ENCODE measurements at regions not wholly inside any gene's neighbourhood (a gene's known extent, or its start where the extent isn't known, plus 50 kb on each side); places are given as distances from the start of the nearest gene placed in this dataset.

DNA sequence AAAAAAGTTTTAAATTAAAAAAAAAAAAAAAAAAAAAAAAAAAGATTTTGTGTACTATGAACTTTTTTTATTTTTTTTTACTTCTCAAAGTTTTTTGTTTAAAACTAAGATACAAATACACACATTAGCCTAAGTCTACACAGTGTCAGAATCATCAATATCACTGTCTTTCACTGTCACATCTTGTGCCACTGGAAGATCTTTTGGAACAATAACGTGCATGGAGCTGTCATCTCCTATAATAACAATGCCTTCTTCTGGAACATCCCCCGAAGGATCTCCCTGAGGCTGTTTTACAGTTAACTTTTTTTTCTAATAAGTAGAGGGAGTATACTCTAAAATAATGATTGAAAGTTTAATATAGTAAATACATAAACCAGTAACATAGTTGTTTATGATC, 295.7 kb downstream of the KCNJ2 start:
- H3K27me3 ChIP-seq (ENCODE audit: insufficient read depth, low read depth), result no peaks in the 10 kb centered on the region
- intact Hi-C loops (cut with micrococcal nuclease; ENCODE audit: unreplicated experiment), result no loop called here
- BruUV-seq (replicated peaks), result no TSS peak
- ChIA-PET CTCF (no interaction called here), POLR2A (ENCODE audit: unreplicated experiment) (no interaction called here)
- H3K9me3 ChIP-seq (ENCODE audit: insufficient read depth, low read depth), result no peaks in the 10 kb centered on the region
- no peak for DNase-seq
- H3K4me2 ChIP-seq, result no peak overlapping the region
- H3K9me2 ChIP-seq (ENCODE audit: insufficient read depth), result 0 out of 2 replicates have a peak, but pooled peaks cover under 1% of the 10 kb centered on the region
- H3K36me3 ChIP-seq (ENCODE audit: low read depth), result no peaks in the 10 kb centered on the region
- no peak overlapping the region for H2AFZ ChIP-seq
- H3K4me1 ChIP-seq (replicated peaks; ENCODE audit: insufficient read depth), result no peaks in the 10 kb centered on the region
- H3K79me2 ChIP-seq (ENCODE audit: low read depth), result no peaks in the 10 kb centered on the region
- H3K4me3 ChIP-seq, result no peak overlapping the region
- TF ChIP-seq EZH2 (IDR thresholded peaks at IDR 0.05; ENCODE audit: low read depth), result no peak
- TF ChIP-seq, protein P1, sequence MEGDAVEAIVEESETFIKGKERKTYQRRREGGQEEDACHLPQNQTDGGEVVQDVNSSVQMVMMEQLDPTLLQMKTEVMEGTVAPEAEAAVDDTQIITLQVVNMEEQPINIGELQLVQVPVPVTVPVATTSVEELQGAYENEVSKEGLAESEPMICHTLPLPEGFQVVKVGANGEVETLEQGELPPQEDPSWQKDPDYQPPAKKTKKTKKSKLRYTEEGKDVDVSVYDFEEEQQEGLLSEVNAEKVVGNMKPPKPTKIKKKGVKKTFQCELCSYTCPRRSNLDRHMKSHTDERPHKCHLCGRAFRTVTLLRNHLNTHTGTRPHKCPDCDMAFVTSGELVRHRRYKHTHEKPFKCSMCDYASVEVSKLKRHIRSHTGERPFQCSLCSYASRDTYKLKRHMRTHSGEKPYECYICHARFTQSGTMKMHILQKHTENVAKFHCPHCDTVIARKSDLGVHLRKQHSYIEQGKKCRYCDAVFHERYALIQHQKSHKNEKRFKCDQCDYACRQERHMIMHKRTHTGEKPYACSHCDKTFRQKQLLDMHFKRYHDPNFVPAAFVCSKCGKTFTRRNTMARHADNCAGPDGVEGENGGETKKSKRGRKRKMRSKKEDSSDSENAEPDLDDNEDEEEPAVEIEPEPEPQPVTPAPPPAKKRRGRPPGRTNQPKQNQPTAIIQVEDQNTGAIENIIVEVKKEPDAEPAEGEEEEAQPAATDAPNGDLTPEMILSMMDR (conservative IDR thresholded peaks at IDR 0.05), result no peak
- no peaks in the 10 kb centered on the region for H3F3A ChIP-seq (ENCODE audit: insufficient read depth, low read depth)
- no peak overlapping the region for H3K27ac ChIP-seq
- no peaks in the 10 kb centered on the region for H4K20me1 ChIP-seq (ENCODE audit: insufficient read depth)

DNA sequence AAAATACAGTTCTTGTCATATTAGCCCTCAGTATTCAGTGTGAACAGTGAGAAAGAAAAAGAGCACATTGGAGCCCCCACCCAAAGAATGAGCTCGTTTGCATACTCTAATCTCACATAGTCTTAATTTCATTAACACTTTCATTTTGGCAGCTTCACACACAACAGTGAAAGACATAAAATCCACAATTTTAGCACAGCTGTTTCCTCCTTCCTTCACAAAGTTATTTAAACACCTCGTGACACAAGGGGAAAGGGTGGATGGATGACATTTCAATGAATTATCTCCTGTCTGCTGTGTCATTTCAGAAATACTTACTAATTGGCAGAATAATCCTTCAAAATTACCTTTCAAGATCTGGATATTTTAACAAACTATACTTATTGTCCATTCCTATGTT, 299.3 kb downstream of the KCNJ2 start:
- Histone ChIP-seq H3K79me2 (ENCODE audit: low read depth) (no peaks in the 10 kb centered on the region), H3K4me3 (no peak overlapping the region), H4K20me1 (ENCODE audit: insufficient read depth) (no peaks in the 10 kb centered on the region), H3K4me2 (no peak overlapping the region), H3K27me3 (ENCODE audit: insufficient read depth, low read depth) (no peaks in the 10 kb centered on the region), H3K36me3 (ENCODE audit: low read depth) (no peaks in the 10 kb centered on the region), H3K9me2 (ENCODE audit: insufficient read depth) (0 out of 2 replicates have a peak, but pooled peaks cover 3% of the 10 kb centered on the region), H3K9me3 (ENCODE audit: insufficient read depth, low read depth) (no peaks in the 10 kb centered on the region), H3K4me1 (replicated peaks; ENCODE audit: insufficient read depth) (no peaks in the 10 kb centered on the region), H3F3A (ENCODE audit: insufficient read depth, low read depth) (no peaks in the 10 kb centered on the region), H3K27ac (no peak overlapping the region), H2AFZ (no peak overlapping the region)
- TF ChIP-seq, protein P1 (conservative IDR thresholded peaks at IDR 0.05), result no peak
- intact Hi-C loops (cut with micrococcal nuclease; ENCODE audit: unreplicated experiment), result no loop called here
- ChIA-PET CTCF (no interaction called here), POLR2A (ENCODE audit: unreplicated experiment) (no interaction called here)
- BruUV-seq (replicated peaks), result no TSS peak
- DNase-seq, result no peak

DNA sequence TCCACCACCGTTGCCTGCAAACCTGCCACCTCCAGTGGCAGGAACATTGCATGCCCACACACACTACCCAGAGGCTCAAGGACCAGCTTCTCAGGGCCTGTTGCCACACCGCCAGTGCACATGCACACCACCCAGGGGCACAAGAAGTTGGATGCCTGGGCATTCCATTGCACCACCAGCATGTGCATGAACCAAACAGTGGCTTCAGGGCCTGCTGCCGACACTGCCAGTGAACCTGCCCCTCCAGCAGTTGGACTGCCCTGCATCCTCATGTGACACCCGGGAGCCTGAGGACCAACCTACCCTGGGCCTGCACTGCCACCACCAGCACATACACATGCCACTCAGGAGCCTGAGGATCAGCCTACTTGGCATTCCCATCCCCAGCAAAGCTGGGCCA, 303.7 kb downstream of the KCNJ2 start:
- no peak for DNase-seq

More for the DNA sequence above, 303.7 kb downstream of the KCNJ2 start:
- no peak overlapping the region for H2AFZ ChIP-seq
- no peaks in the 10 kb centered on the region for H3F3A ChIP-seq (ENCODE audit: insufficient read depth, low read depth)
- no peaks in the 10 kb centered on the region for H3K36me3 ChIP-seq (ENCODE audit: low read depth)
- ChIA-PET CTCF (no interaction called here), POLR2A (ENCODE audit: unreplicated experiment) (no interaction called here)
- no peaks in the 10 kb centered on the region for H3K9me3 ChIP-seq (ENCODE audit: insufficient read depth, low read depth)
- H3K4me3 ChIP-seq, result no peak overlapping the region
- H3K4me1 ChIP-seq (replicated peaks; ENCODE audit: insufficient read depth), result no peaks in the 10 kb centered on the region
- H3K27me3 ChIP-seq (ENCODE audit: insufficient read depth, low read depth), result no peaks in the 10 kb centered on the region
- no peaks in the 10 kb centered on the region for H3K79me2 ChIP-seq (ENCODE audit: low read depth)
- H3K27ac ChIP-seq, result no peak overlapping the region
- no peak overlapping the region for H3K4me2 ChIP-seq
- intact Hi-C loops (cut with micrococcal nuclease; ENCODE audit: unreplicated experiment), result no loop called here
- H3K9me2 ChIP-seq (ENCODE audit: insufficient read depth), result 0 out of 2 replicates have a peak, but pooled peaks cover 3% of the 10 kb centered on the region
- no TSS peak for BruUV-seq (replicated peaks)
- H4K20me1 ChIP-seq (ENCODE audit: insufficient read depth), result no peaks in the 10 kb centered on the region
- TF ChIP-seq EZH2 (IDR thresholded peaks at IDR 0.05; ENCODE audit: low read depth), result no peak
- TF ChIP-seq, protein P1 (conservative IDR thresholded peaks at IDR 0.05), result no peak

All from PC-9 (cell line).